ENCODE measurements at regions not wholly inside any gene's neighbourhood (a gene's known extent, or its start where the extent isn't known, plus 50 kb on each side); places are given as distances from the start of the nearest gene placed in this dataset.

GRCh38 chr4:123014038-123014437, 91.6 kb upstream of the NUDT6 start:
- in situ Hi-C loops (cut with HindIII; ENCODE audit: low sequenced_read_pairs): no loop called here
- no peak for DNase-seq (ENCODE audit: low read depth, low spot score)
- no peak for TF ChIP-seq CTCF (IDR thresholded peaks at IDR 0.05; ENCODE audit: low read depth, low read length)
- H3K4me3 ChIP-seq (ENCODE audit: low read depth, low read length): no peak overlapping the region

- no peak for DNase-seq (ENCODE audit: low read depth, low spot score)
- in situ Hi-C loops (cut with HindIII; ENCODE audit: low sequenced_read_pairs): no loop called here
- TF ChIP-seq CTCF (IDR thresholded peaks at IDR 0.05; ENCODE audit: low read depth, low read length): no peak
- no peak overlapping the region for H3K4me3 ChIP-seq (ENCODE audit: low read depth, low read length)
Observed at GRCh38 chr4:123017078-123017477, 94.7 kb upstream of the NUDT6 start.

GRCh38 chr4:123017636-123018395, 95.4 kb upstream of the NUDT6 start:
- no peak for TF ChIP-seq CTCF (IDR thresholded peaks at IDR 0.05; ENCODE audit: low read depth, low read length)
- no peak overlapping the region for H3K4me3 ChIP-seq (ENCODE audit: low read depth, low read length)
- in situ Hi-C loops (cut with HindIII; ENCODE audit: low sequenced_read_pairs): no loop called here
- DNase-seq (ENCODE audit: low read depth, low spot score): peak; percentile 83

GRCh38 chr4:123018396-123018775, 96.0 kb upstream of the NUDT6 start:
- TF ChIP-seq CTCF (IDR thresholded peaks at IDR 0.05; ENCODE audit: low read depth, low read length): no peak
- peak; percentile 26 for DNase-seq (ENCODE audit: low read depth, low spot score)
- in situ Hi-C loops (cut with HindIII; ENCODE audit: low sequenced_read_pairs): no loop called here
- H3K4me3 ChIP-seq (ENCODE audit: low read depth, low read length): no peak overlapping the region

DNA sequence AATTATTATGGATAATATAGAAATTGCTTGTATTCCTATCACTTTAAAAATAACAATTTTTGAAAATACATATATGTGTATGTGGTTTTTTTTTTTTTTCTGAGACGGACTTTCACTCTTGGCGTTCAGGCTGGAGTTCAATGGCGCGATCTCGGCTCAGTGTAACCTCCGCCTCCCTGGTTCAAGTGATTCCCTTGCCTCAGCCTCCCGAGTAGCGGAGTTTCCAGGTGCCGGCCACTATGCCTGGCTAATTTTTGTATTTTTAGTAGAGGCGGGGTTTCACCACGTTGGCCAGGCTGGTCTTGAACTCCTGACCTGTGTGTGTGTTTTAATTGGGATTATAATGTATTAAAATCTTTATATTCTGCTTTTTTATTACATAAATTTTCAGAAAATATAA, 97.9 kb upstream of the NUDT6 start:
- no peak for TF ChIP-seq CTCF (IDR thresholded peaks at IDR 0.05; ENCODE audit: low read depth, low read length)
- in situ Hi-C loops (cut with HindIII; ENCODE audit: low sequenced_read_pairs): no loop called here
- no peak overlapping the region for H3K4me3 ChIP-seq (ENCODE audit: low read depth, low read length)
- DNase-seq (ENCODE audit: low read depth, low spot score): no peak

GRCh38 chr4:123023647-123024046, 101.2 kb upstream of the NUDT6 start:
- in situ Hi-C loops (cut with HindIII; ENCODE audit: low sequenced_read_pairs): no loop called here
- H3K4me3 ChIP-seq (ENCODE audit: low read depth, low read length): no peak overlapping the region
- no peak for DNase-seq (ENCODE audit: low read depth, low spot score)
- TF ChIP-seq CTCF (IDR thresholded peaks at IDR 0.05; ENCODE audit: low read depth, low read length): no peak

Data from astrocyte of the spinal cord (primary cell).